GM18508 (cell line): ENCODE measurements at regions not wholly inside any gene's neighbourhood (a gene's known extent, or its start where the extent isn't known, plus 50 kb on each side); places are given as distances from the start of the nearest gene placed in this dataset.
"Not testable (repeated sequence)": the region's sequence is repeated elsewhere in the genome, so short reads cannot be mapped to it uniquely, and the experiment has no call there.

Experiments used
- ATAC-seq: cut with Tn5 transposase; IDR thresholded peaks from one replicate; pipeline ENCODE4 v1.9.1; 2021; ENCODE audit warnings: moderate number of reproducible peaks; ENCODE audit not compliant: insufficient read depth, unreplicated experiment

GRCh38 chr7:42688056-42688371 is 223.9 kb downstream of the C7orf25 start:
- no peak for ATAC-seq

- no peak for ATAC-seq
These were observed 224.4 kb downstream of the C7orf25 start for GRCh38 chr7:42687211-42688055.

- ATAC-seq: no peak
These were observed 225.2 kb downstream of the C7orf25 start for GRCh38 chr7:42686594-42687156.

GRCh38 chr7:42685911-42686310 is 226.0 kb downstream of the C7orf25 start:
- ATAC-seq: no peak

- ATAC-seq: no peak
These were observed 233.8 kb downstream of the C7orf25 start for GRCh38 chr7:42677751-42678699.

- ATAC-seq: no peak
These were observed 237.3 kb downstream of the C7orf25 start for GRCh38 chr7:42674541-42674940.

GRCh38 chr7:42673951-42674350 is 237.9 kb downstream of the C7orf25 start:
- ATAC-seq: no peak

- ATAC-seq: no peak
These were observed 239.4 kb downstream of the C7orf25 start for GRCh38 chr7:42672339-42672999.

GRCh38 chr7:42671627-42672026 is 240.2 kb downstream of the C7orf25 start:
- ATAC-seq: no peak

- no peak for ATAC-seq
These were observed 244.9 kb downstream of the C7orf25 start for GRCh38 chr7:42666994-42667393.

GRCh38 chr7:42662862-42663261 is 249.0 kb downstream of the C7orf25 start:
- no peak for ATAC-seq

GRCh38 chr7:42661312-42661711 is 250.6 kb downstream of the C7orf25 start:
- ATAC-seq: no peak

- no peak for ATAC-seq
These were observed 261.2 kb downstream of the C7orf25 start for GRCh38 chr7:42650701-42651100.

- ATAC-seq: no peak
These were observed 261.7 kb downstream of the C7orf25 start for GRCh38 chr7:42650171-42650570.

GRCh38 chr7:42645906-42646305 is 266.0 kb downstream of the C7orf25 start:
- no peak for ATAC-seq

GRCh38 chr7:42642699-42643098 is 269.2 kb downstream of the C7orf25 start:
- ATAC-seq: no peak

- no peak for ATAC-seq
These were observed 271.9 kb downstream of the C7orf25 start for GRCh38 chr7:42639930-42640329.

- ATAC-seq: not testable (repeated sequence)
These were observed 275.5 kb downstream of the C7orf25 start for GRCh38 chr7:42636380-42636779.

GRCh38 chr7:42628054-42628453 is 283.8 kb downstream of the C7orf25 start:
- no peak for ATAC-seq

GRCh38 chr7:42627626-42628025 is 284.2 kb downstream of the C7orf25 start:
- ATAC-seq: no peak
